Thyroid gland (tissue), 4 donors: ENCODE measurements at regions not wholly inside any gene's neighbourhood (a gene's known extent, or its start where the extent isn't known, plus 50 kb on each side); places are given as distances from the start of the nearest gene placed in this dataset.

Experiments used
- DNase-seq, 2 donors: peaks; one replicate each; pipeline ENCODE4 v3.0.0-alpha.2; 2019
- H3K27ac ChIP-seq, 3 donors: fragments of 200-600 bp; sonication (generic); 1 replicate in 2 of 3; 2 replicates in 1 of 3; pipeline ENCODE4 v1.5.1; 2016 to 2019; ENCODE audit warnings: mild to moderate bottlenecking in 1 of 3, moderate library complexity in 1 of 3
- H3K27me3 ChIP-seq: fragments of 200-600 bp; sonication (generic); one replicate; pipeline ENCODE4 v1.5.1; 2019
- H3K36me3 ChIP-seq, 2 donors: fragments of 200-600 bp; sonication (generic); one replicate each; pipeline ENCODE4 v1.5.1; 2016 to 2019
- H3K4me1 ChIP-seq, 2 donors: fragments of 200-600 bp; sonication (generic); one replicate each; pipeline ENCODE4 v1.5.1; 2017 to 2019
- H3K4me3 ChIP-seq, 3 donors: fragments of 200-600 bp; sonication (generic); replicated peaks in 1 of 3; 1 replicate in 2 of 3; 2 replicates in 1 of 3; pipeline ENCODE4 v1.5.1; 2016; ENCODE audit warnings: mild to moderate bottlenecking in 1 of 3
- H3K9me3 ChIP-seq: fragments of 200-600 bp; sonication (generic); one replicate; pipeline ENCODE4 v1.5.1; 2017
- CTCF ChIP-seq, 6 experiments: fragments of 200-600 bp in 3 of 6; fragments of 450-650 bp in 3 of 6; sonication (generic) in 3 of 6; IDR thresholded peaks; one replicate each; pipeline ENCODE4 v1.5.1; 2016 to 2019; ENCODE audit warnings: antibody characterized with exemption in 6 of 6, mild to moderate bottlenecking in 2 of 6, inconsistent platforms in 1 of 6, moderate library complexity in 1 of 6
- POLR2A ChIP-seq, 2 donors: fragments of 450-650 bp; IDR thresholded peaks; one replicate each; pipeline ENCODE4 v1.6.1; 2017; ENCODE audit warnings: antibody characterized with exemption in 2 of 2, mild to moderate bottlenecking in 2 of 2, moderate library complexity in 1 of 2
- WGBS, 2 donors: methylation state at CpG; one replicate each; pipeline ENCODE4 v1.1.5; 2017; 5-methylcytosine and 5-hydroxymethylcytosine counted together
- intact Hi-C: fragments of 100-400 bp; cut with DNase I; formaldehyde crosslinking; loops from one replicate; pipeline ENCODE4 v1.15.1; 2023

- Histone ChIP-seq H3K4me1 (peaks cover 21 to 41% of the 10 kb centered on the region in 2 donors), H3K4me3 (no peak overlapping the region), H3K27ac (no peak overlapping the region), H3K36me3 (no peaks in the 10 kb centered on the region), H3K27me3 (no peaks in the 10 kb centered on the region), H3K9me3 (no peaks in the 10 kb centered on the region)
- intact Hi-C loops, result no loop called here
- no peak for TF ChIP-seq POLR2A (IDR thresholded peaks at IDR 0.05)
- no peak for TF ChIP-seq CTCF (IDR thresholded peaks at IDR 0.05)
- DNase-seq, result no peak
- 68 to 76% methylated on average over 5 of the region's 5 CpGs for WGBS, 2 donors
Measured at GRCh38 chr12:124695861-124696260, 128.4 kb upstream of the NCOR2 start.

- H3K27me3 ChIP-seq, result no peaks in the 10 kb centered on the region
- peak; percentile 61 to 62 for DNase-seq
- H3K9me3 ChIP-seq, result no peaks in the 10 kb centered on the region
- 41 to 46% methylated on average over 14 of the region's 14 CpGs for whole genome bisulfite sequencing, 2 donors
- intact Hi-C loops, result no loop called here
- no peaks in the 10 kb centered on the region for H3K36me3 ChIP-seq
- no peak overlapping the region for H3K4me3 ChIP-seq
- peak in 1 of 2 donors; percentile 34 for TF ChIP-seq POLR2A (IDR thresholded peaks at IDR 0.05)
- TF ChIP-seq CTCF (IDR thresholded peaks at IDR 0.05), result no peak
- H3K4me1 ChIP-seq, result peaks cover 17 to 32% of the 10 kb centered on the region in 2 donors
- peak overlapping the region in 1 of 3 donors; percentile 37 for H3K27ac ChIP-seq
Measured at GRCh38 chr12:124694846-124695497, 127.6 kb upstream of the NCOR2 start.

GRCh38 chr12:124694250-124694649 lies 126.8 kb upstream of the NCOR2 start:
- 63 to 79% methylated on average over 5 of the region's 5 CpGs for WGBS, 2 donors
- no peak for DNase-seq
- no peaks in the 10 kb centered on the region for H3K9me3 ChIP-seq
- peaks cover 17 to 26% of the 10 kb centered on the region in 2 donors for H3K4me1 ChIP-seq
- TF ChIP-seq CTCF (IDR thresholded peaks at IDR 0.05) (no peak), POLR2A (IDR thresholded peaks at IDR 0.05) (no peak)
- H3K27me3 ChIP-seq, result no peaks in the 10 kb centered on the region
- no peaks in the 10 kb centered on the region for H3K36me3 ChIP-seq
- H3K27ac ChIP-seq, result no peak overlapping the region
- intact Hi-C loops, result no loop called here
- no peak overlapping the region for H3K4me3 ChIP-seq

GRCh38 chr12:124693111-124693723 lies 125.8 kb upstream of the NCOR2 start:
- intact Hi-C loops, result no loop called here
- Histone ChIP-seq H3K36me3 (no peaks in the 10 kb centered on the region), H3K4me3 (no peak overlapping the region), H3K27me3 (no peaks in the 10 kb centered on the region), H3K4me1 (peaks cover 11 to 20% of the 10 kb centered on the region in 2 donors), H3K27ac (no peak overlapping the region), H3K9me3 (no peaks in the 10 kb centered on the region)
- WGBS, 2 donors, result 78 to 87% methylated on average over 17 of the region's 17 CpGs
- no peak for DNase-seq
- TF ChIP-seq POLR2A (IDR thresholded peaks at IDR 0.05) (no peak), CTCF (IDR thresholded peaks at IDR 0.05) (no peak)

- no peak for DNase-seq
- intact Hi-C loops, result no loop called here
- no peaks in the 10 kb centered on the region for H3K36me3 ChIP-seq
- H3K4me1 ChIP-seq, result peaks cover 5 to 22% of the 10 kb centered on the region in 2 donors
- TF ChIP-seq POLR2A (IDR thresholded peaks at IDR 0.05) (no peak), CTCF (IDR thresholded peaks at IDR 0.05) (no peak)
- no peak overlapping the region for H3K4me3 ChIP-seq
- H3K27me3 ChIP-seq, result no peaks in the 10 kb centered on the region
- H3K27ac ChIP-seq, result no peak overlapping the region
- no peaks in the 10 kb centered on the region for H3K9me3 ChIP-seq
Measured at GRCh38 chr12:124692443-124692842, 125.0 kb upstream of the NCOR2 start.
